Testis (tissue), 2 donors: ENCODE measurements at regions not wholly inside any gene's neighbourhood (a gene's known extent, or its start where the extent isn't known, plus 50 kb on each side); places are given as distances from the start of the nearest gene placed in this dataset.

Source experiments
- DNase-seq: peaks from one replicate; pipeline ENCODE4 v3.0.0-alpha.2; 2019
- H3K27ac ChIP-seq, 2 donors: fragments of 200-600 bp; sonication (generic); one replicate each; pipeline ENCODE4 v1.5.1; 2019
- H3K27me3 ChIP-seq: fragments of 200-600 bp; sonication (generic); one replicate; pipeline ENCODE4 v1.5.1; 2019
- H3K36me3 ChIP-seq: fragments of 200-600 bp; sonication (generic); one replicate; pipeline ENCODE4 v1.5.1; 2017; ENCODE audit warnings: low read depth; ENCODE audit errors: missing control alignments
- H3K4me1 ChIP-seq: fragments of 200-600 bp; sonication (generic); one replicate; pipeline ENCODE4 v1.5.1; 2019
- H3K4me3 ChIP-seq, 2 donors: fragments of 200-600 bp; sonication (generic); one replicate each; pipeline ENCODE4 v1.5.1; 2017 to 2019
- H3K9me3 ChIP-seq: fragments of 200-600 bp; sonication (generic); one replicate; pipeline ENCODE4 v1.5.1; 2017
- POLR2A ChIP-seq: fragments of 450-650 bp; IDR thresholded peaks from one replicate; pipeline ENCODE4 v1.6.1; 2017; ENCODE audit warnings: antibody characterized with exemption, mild to moderate bottlenecking, moderate library complexity
- WGBS, 2 donors: methylation state at CpG; one replicate each; pipeline ENCODE4 v1.1.5; 2018; 5-methylcytosine and 5-hydroxymethylcytosine counted together
- intact Hi-C: fragments of 100-400 bp; cut with DNase I; formaldehyde crosslinking; loops from one replicate; pipeline ENCODE4 v1.15.1; 2023; ENCODE audit warnings: low total_unique reads
- TF ChIP-seq, protein P1 (sequence below), 3 experiments: fragments of 450-650 bp in 2 of 3; fragments of 200-600 bp in 1 of 3; sonication (generic) in 1 of 3; IDR thresholded peaks; one replicate each; pipeline ENCODE4 v1.5.1; 2016 to 2019; ENCODE audit warnings: antibody characterized with exemption in 3 of 3, mild to moderate bottlenecking in 2 of 3, moderate library complexity in 1 of 3

DNA sequence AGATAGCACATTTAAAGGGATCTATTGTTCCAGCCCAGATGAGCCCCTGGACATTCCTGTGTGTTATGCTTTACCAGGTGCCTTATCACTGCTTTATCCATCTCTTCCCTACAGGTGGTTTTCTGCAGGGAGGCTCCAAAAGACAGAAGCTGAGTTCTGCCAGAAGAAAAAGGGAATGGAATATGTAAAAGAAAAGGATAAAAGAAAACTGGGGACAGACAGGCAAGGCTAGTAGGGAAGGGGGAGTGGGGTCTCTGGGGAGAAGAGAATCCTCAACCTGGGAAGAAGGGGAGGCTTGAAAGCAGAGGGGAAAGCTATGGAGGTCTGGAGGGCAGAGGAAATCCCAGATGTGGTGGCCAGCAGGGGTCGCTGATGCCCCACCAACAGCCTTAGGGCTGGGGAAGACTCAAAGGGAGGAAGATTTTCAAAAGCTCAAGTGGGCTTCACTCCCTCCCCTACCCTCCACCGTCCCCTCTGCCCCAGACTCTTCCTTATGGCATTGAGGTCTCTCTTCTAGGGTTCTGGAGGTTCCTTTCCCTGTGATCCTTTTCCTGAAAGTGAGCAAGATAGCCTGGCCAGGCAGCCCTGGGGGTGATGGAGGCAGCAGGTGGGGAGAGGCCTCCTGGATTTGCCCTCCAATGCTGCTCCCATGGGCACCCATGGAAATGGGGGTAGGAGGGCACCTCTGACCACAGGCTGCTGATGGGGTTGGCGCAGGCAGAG lies 178.1 kb upstream of the PKDCC start:
- H3K9me3 ChIP-seq: no peaks in the 10 kb centered on the region
- TF ChIP-seq, protein P1, sequence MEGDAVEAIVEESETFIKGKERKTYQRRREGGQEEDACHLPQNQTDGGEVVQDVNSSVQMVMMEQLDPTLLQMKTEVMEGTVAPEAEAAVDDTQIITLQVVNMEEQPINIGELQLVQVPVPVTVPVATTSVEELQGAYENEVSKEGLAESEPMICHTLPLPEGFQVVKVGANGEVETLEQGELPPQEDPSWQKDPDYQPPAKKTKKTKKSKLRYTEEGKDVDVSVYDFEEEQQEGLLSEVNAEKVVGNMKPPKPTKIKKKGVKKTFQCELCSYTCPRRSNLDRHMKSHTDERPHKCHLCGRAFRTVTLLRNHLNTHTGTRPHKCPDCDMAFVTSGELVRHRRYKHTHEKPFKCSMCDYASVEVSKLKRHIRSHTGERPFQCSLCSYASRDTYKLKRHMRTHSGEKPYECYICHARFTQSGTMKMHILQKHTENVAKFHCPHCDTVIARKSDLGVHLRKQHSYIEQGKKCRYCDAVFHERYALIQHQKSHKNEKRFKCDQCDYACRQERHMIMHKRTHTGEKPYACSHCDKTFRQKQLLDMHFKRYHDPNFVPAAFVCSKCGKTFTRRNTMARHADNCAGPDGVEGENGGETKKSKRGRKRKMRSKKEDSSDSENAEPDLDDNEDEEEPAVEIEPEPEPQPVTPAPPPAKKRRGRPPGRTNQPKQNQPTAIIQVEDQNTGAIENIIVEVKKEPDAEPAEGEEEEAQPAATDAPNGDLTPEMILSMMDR (IDR thresholded peaks at IDR 0.05): peak; percentile 81 to 85 (median 81)
- TF ChIP-seq POLR2A: no peak
- intact Hi-C loops: loop anchor here (5.0 kb wide), 1 partner anchor 218 kb away; no protein-coding TSS in a partner anchor
- peaks cover 34% of the 10 kb centered on the region for H3K4me1 ChIP-seq
- peak overlapping the region in 1 of 2 donors; percentile 53 for H3K27ac ChIP-seq
- no peaks in the 10 kb centered on the region for H3K27me3 ChIP-seq
- no peak overlapping the region for H3K4me3 ChIP-seq
- 32 to 35% methylated on average over 2 to 3 of the region's 3 CpGs for WGBS, 2 donors
- peak; percentile 78 for DNase-seq
- no peaks in the 10 kb centered on the region for H3K36me3 ChIP-seq

DNA sequence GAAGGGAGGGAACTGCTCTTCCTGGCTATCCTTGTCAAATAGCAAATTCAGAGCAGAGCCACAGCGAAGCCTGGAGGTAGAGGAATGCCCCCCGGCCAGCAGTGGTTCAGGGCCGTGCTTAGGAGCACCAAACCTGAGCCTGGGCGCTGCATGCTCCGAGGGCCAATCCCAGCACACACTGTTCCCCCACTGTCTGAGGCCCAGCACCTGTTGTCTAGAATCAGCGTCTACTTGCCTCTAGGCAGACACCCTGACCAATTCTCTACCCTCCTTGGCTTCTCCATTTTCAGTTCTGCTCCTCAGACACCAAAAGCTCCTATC lies 177.6 kb upstream of the PKDCC start:
- 78 to 85% methylated on average over 2 to 6 of the region's 6 CpGs for WGBS, 2 donors
- no peak for TF ChIP-seq POLR2A
- TF ChIP-seq, protein P1 (IDR thresholded peaks at IDR 0.05): no peak
- no peak overlapping the region for H3K4me3 ChIP-seq

DNA sequence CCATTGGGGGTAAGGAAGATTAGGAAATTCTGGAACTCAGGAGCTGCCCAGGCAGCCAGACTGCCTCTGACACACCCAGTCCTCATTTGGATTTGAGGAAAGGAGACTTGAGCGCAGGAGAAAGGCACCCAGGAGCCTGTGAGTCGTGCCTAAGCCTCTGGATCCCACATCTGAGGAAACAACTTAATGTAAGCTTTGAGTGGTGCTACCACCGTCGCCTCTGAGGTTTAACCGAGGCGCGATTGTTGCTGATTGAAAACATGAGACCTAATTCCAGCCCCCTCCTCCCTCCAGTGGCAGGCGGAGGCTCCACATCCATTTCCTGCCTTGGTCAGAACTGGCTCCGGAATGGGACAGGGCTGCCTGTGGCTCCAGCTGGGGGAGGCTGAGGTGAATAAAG lies 176.7 kb upstream of the PKDCC start:
- DNase-seq: no peak
- H3K4me3 ChIP-seq: no peak overlapping the region
- no peak overlapping the region for H3K27ac ChIP-seq
- no peaks in the 10 kb centered on the region for H3K36me3 ChIP-seq
- H3K9me3 ChIP-seq: no peaks in the 10 kb centered on the region
- intact Hi-C loops: loop anchor here (5.0 kb wide), 1 partner anchor 216 kb away; no protein-coding TSS in a partner anchor
- peaks cover 34% of the 10 kb centered on the region for H3K4me1 ChIP-seq
- TF ChIP-seq, protein P1 (IDR thresholded peaks at IDR 0.05): no peak
- no peak for TF ChIP-seq POLR2A
- H3K27me3 ChIP-seq: no peaks in the 10 kb centered on the region
- WGBS, 2 donors: 60 to 63% methylated on average over 9 of the region's 9 CpGs

More for the DNA sequence above, 177.6 kb upstream of the PKDCC start:
- H3K27me3 ChIP-seq: no peaks in the 10 kb centered on the region
- H3K27ac ChIP-seq: peak overlapping the region in 1 of 2 donors; percentile 53
- intact Hi-C loops: loop anchor here (5.0 kb wide), 1 partner anchor 217 kb away; no protein-coding TSS in a partner anchor
- peaks cover 34% of the 10 kb centered on the region for H3K4me1 ChIP-seq
- no peaks in the 10 kb centered on the region for H3K9me3 ChIP-seq
- H3K36me3 ChIP-seq: no peaks in the 10 kb centered on the region
- DNase-seq: no peak

DNA sequence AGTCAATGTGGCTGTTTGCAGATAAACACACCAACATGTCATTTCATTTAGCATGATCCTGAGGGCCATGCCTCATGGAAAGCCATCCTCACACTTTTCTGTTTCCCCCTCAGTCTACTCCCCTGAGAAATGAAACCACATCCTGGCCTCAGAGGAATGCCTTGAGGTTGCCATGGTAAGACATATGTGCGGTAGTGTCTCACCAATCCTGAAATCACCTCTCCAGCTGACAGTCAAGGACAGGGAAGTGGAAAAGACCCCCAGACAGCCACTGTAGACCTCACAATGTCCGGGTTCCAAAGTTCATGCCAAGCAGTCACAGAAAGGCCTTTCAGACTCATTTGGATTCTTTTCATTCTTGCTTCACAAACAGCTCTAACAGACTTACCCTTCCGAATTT lies 175.2 kb upstream of the PKDCC start:
- H3K36me3 ChIP-seq: no peaks in the 10 kb centered on the region
- DNase-seq: peak; percentile 7
- H3K4me1 ChIP-seq: peaks cover 26% of the 10 kb centered on the region
- peak overlapping the region in 1 of 2 donors; percentile 0 for H3K27ac ChIP-seq
- no peak for TF ChIP-seq POLR2A
- TF ChIP-seq, protein P1 (IDR thresholded peaks at IDR 0.05): no peak
- intact Hi-C loops: loop anchor here (5.0 kb wide), 1 partner anchor 215 kb away; no protein-coding TSS in a partner anchor
- no peaks in the 10 kb centered on the region for H3K9me3 ChIP-seq
- H3K27me3 ChIP-seq: no peaks in the 10 kb centered on the region
- no peak overlapping the region for H3K4me3 ChIP-seq
- 61 to 65% methylated on average over 3 of the region's 3 CpGs for WGBS, 2 donors
